IMR-90 (cell line): ENCODE measurements at regions not wholly inside any gene's neighbourhood (a gene's known extent, or its start where the extent isn't known, plus 50 kb on each side); places are given as distances from the start of the nearest gene placed in this dataset.

Experiments used
- ATAC-seq: fragments of 200-7000 bp; cut with Tn5 transposase; 2 replicates; pipeline ENCODE4 v1.9.1; 2020; ENCODE audit warnings: low read depth, mild to moderate bottlenecking, moderate library complexity
- BruUV-seq: library from RNA; stranded (reverse); fragments of 400-500 nt; replicated peaks from 2 replicates; lab custom pipeline; 2021; lab: Mats Ljungman, UMichigan
- CTCF ChIA-PET: fragments of 300-600 bp; formaldehyde crosslinking; extraction: SDS; loops from one replicate; lab custom pipeline; 2021; ENCODE audit warnings: antibody characterized with exemption; lab: Yijun Ruan, JAX
- POLR2A ChIA-PET: fragments of 300-600 bp; sonication (Branson Sonifier 250); formaldehyde crosslinking; loops from one replicate; lab custom pipeline; 2022; ENCODE audit warnings: antibody characterized with exemption; ENCODE audit not compliant: unreplicated experiment; lab: Charles Lee
- DNase-seq: peaks from one replicate; pipeline ENCODE4 v3.0.0; 2013
- H2AFZ ChIP-seq: replicated peaks from 2 replicates; pipeline ENCODE3; 2013; ENCODE audit warnings: low read length, mild to moderate bottlenecking; ENCODE audit not compliant: poor library complexity
- H2AK5ac ChIP-seq: 2 replicates; pipeline ENCODE4 v1.6.1; 2013; ENCODE audit warnings: low read depth, low read length, inconsistent platforms
- H2AK9ac ChIP-seq: replicated peaks from 2 replicates; pipeline ENCODE3; 2013; ENCODE audit warnings: mild to moderate bottlenecking, low read depth, low read length, moderate library complexity; ENCODE audit not compliant: poor library complexity
- H2BK120ac ChIP-seq: 2 replicates; pipeline ENCODE4 v1.6.1; 2013; ENCODE audit warnings: low read depth, low read length, inconsistent platforms
- H2BK15ac ChIP-seq: 3 replicates; pipeline ENCODE4 v1.6.1; 2013; ENCODE audit warnings: low read depth, low read length, inconsistent platforms
- H2BK20ac ChIP-seq: 2 replicates; pipeline ENCODE4 v1.6.1; 2013; ENCODE audit warnings: low read depth, mild to moderate bottlenecking, inconsistent platforms, low read length, moderate library complexity
- H2BK5ac ChIP-seq: 2 replicates; pipeline ENCODE4 v1.6.1; 2013; ENCODE audit warnings: mild to moderate bottlenecking, low read depth, low read length, inconsistent platforms; ENCODE audit not compliant: poor library complexity, severe bottlenecking
- H3K14ac ChIP-seq: replicated peaks from 2 replicates; pipeline ENCODE4 v1.6.1; 2013; ENCODE audit warnings: low read depth, low read length, inconsistent platforms
- H3K18ac ChIP-seq: 2 replicates; pipeline ENCODE4 v1.6.1; 2013; ENCODE audit warnings: low read depth, low read length, control low read depth
- H3K23ac ChIP-seq: 2 replicates; pipeline ENCODE4 v1.6.1; 2013; ENCODE audit warnings: low read depth, low read length, inconsistent platforms
- H3K27ac ChIP-seq: 2 replicates; pipeline ENCODE4 v1.5.1; 2013; ENCODE audit warnings: mild to moderate bottlenecking, control low read depth, low read length; ENCODE audit not compliant: insufficient read depth
- H3K27me3 ChIP-seq: 2 replicates; pipeline ENCODE4 v1.6.1; 2013; ENCODE audit warnings: low read length; ENCODE audit not compliant: control insufficient read depth, insufficient read depth
- H3K36me3 ChIP-seq: 2 replicates; pipeline ENCODE4 v1.6.1; 2013; ENCODE audit warnings: low read length, mixed read lengths; ENCODE audit not compliant: control insufficient read depth, insufficient read depth
- H3K4ac ChIP-seq: 2 replicates; pipeline ENCODE4 v1.6.1; 2013; ENCODE audit warnings: low read depth, low read length, inconsistent platforms
- H3K4me1 ChIP-seq: 2 replicates; pipeline ENCODE4 v1.6.1; 2013; ENCODE audit warnings: low read length, mixed read lengths; ENCODE audit not compliant: control insufficient read depth, insufficient read depth
- H3K4me2 ChIP-seq: 2 replicates; pipeline ENCODE4 v1.6.1; 2013; ENCODE audit warnings: low read depth, mild to moderate bottlenecking, control low read depth, low read length, moderate library complexity
- H3K4me3 ChIP-seq: 2 replicates; pipeline ENCODE4 v1.5.1; 2013; ENCODE audit warnings: low read depth, mild to moderate bottlenecking, control low read depth, low read length, moderate library complexity; ENCODE audit not compliant: insufficient read depth
- H3K56ac ChIP-seq: 2 replicates; pipeline ENCODE4 v1.6.1; 2013; ENCODE audit warnings: low read length, inconsistent platforms; ENCODE audit not compliant: insufficient read depth; ENCODE audit errors: extremely low read depth
- H3K79me1 ChIP-seq, 2 experiments: 2 replicates each; pipeline ENCODE4 v1.6.1; 2013; ENCODE audit warnings: low read length in 2 of 2, inconsistent platforms in 1 of 2, low read depth in 1 of 2
- H3K9ac ChIP-seq: 2 replicates; pipeline ENCODE4 v1.6.1; 2013; ENCODE audit warnings: low read depth, low read length, control low read depth
- H3K9me1 ChIP-seq: 2 replicates; pipeline ENCODE4 v1.6.1; 2013; ENCODE audit warnings: low read length, inconsistent platforms; ENCODE audit not compliant: insufficient read depth
- H3K9me3 ChIP-seq: 2 replicates; pipeline ENCODE4 v1.6.1; 2013; ENCODE audit warnings: low read length; ENCODE audit not compliant: control insufficient read depth, insufficient read depth
- H4K20me1 ChIP-seq: 2 replicates; pipeline ENCODE4 v1.6.1; 2013; ENCODE audit warnings: low read length, inconsistent platforms; ENCODE audit not compliant: insufficient read depth
- H4K5ac ChIP-seq: 2 replicates; pipeline ENCODE4 v1.6.1; 2013; ENCODE audit warnings: mild to moderate bottlenecking, low read depth, low read length, control low read depth
- H4K8ac ChIP-seq, 2 experiments: 2 replicates each; pipeline ENCODE4 v1.6.1; 2013; ENCODE audit warnings: low read depth in 2 of 2, low read length in 2 of 2, control low read depth in 1 of 2, inconsistent platforms in 1 of 2
- H4K91ac ChIP-seq: 2 replicates; pipeline ENCODE4 v1.6.1; 2013; ENCODE audit warnings: low read depth, low read length, inconsistent platforms; ENCODE audit not compliant: insufficient read depth
- CTCF ChIP-seq: conservative IDR thresholded peaks from 2 replicates; pipeline ENCODE4 v1.5.1; 2012; ENCODE audit warnings: mild to moderate bottlenecking, low read depth, low read length, improper control_type of control experiment
- MAFK ChIP-seq: IDR thresholded peaks from 2 replicates; pipeline ENCODE4 v1.6.1; 2012; ENCODE audit warnings: low read depth, low read length, improper control_type of control experiment
- dilution Hi-C: fragments of 300-500 bp; cut with HindIII; formaldehyde crosslinking; loops from one replicate; pipeline ENCODE4 v1.14.3; 2018; ENCODE audit warnings: low sequenced_read_pairs; ENCODE audit not compliant: unreplicated experiment
- in situ Hi-C: fragments of 300-500 bp; cut with MboI; formaldehyde crosslinking; loops from 3 replicates; pipeline ENCODE4 v1.14.3; 2019; ENCODE audit warnings: low sequenced_read_pairs, inconsistent platforms, mixed read lengths
- intact Hi-C: fragments of 100-400 bp; cut with micrococcal nuclease; formaldehyde crosslinking; loops from 2 replicates; pipeline ENCODE4 v1.10.0; 2022

GRCh38 chr4:71147261-71147660 lies 153.8 kb downstream of the DCK start:
- H3K23ac ChIP-seq = no peak overlapping the region
- no peak overlapping the region for H3K9ac ChIP-seq
- H4K5ac ChIP-seq = no peak overlapping the region
- H3K4ac ChIP-seq = no peak overlapping the region
- H2BK20ac ChIP-seq = no peak overlapping the region
- no peaks in the 10 kb centered on the region for H3K27me3 ChIP-seq
- no peak overlapping the region for H2AK5ac ChIP-seq
- ChIA-PET POLR2A (no interaction called here), CTCF (no interaction called here)
- no peaks in the 10 kb centered on the region for H3K9me3 ChIP-seq
- H3K18ac ChIP-seq = no peak overlapping the region
- H2BK5ac ChIP-seq = no peak overlapping the region
- no peaks in the 10 kb centered on the region for H3K79me1 ChIP-seq
- no peaks in the 10 kb centered on the region for H3K9me1 ChIP-seq
- in situ Hi-C loops (loop anchor here (25.0 kb wide), 1 partner anchor 565 kb away; no protein-coding TSS in a partner anchor), dilution Hi-C loops (no loop called here), intact Hi-C loops (no loop called here)
- no peak overlapping the region for H3K56ac ChIP-seq
- BruUV-seq = no TSS peak
- DNase-seq = peak; percentile 45
- H4K8ac ChIP-seq = no peak overlapping the region
- no peaks in the 10 kb centered on the region for H3K36me3 ChIP-seq
- TF ChIP-seq MAFK = no peak
- TF ChIP-seq CTCF = no peak
- H2AK9ac ChIP-seq = no peak overlapping the region
- H4K20me1 ChIP-seq = no peaks in the 10 kb centered on the region
- H3K27ac ChIP-seq = no peak overlapping the region
- no peak overlapping the region for H4K91ac ChIP-seq
- no peak overlapping the region for H2BK15ac ChIP-seq
- no peak for ATAC-seq
- no peak overlapping the region for H2BK120ac ChIP-seq
- no peak overlapping the region for H2AFZ ChIP-seq
- no peak overlapping the region for H3K4me3 ChIP-seq
- 0 out of 2 replicates have a peak overlapping the region, but pooled peaks have one; percentile 3 for H3K14ac ChIP-seq
- 0 out of 2 replicates have a peak, but pooled peaks cover 2% of the 10 kb centered on the region for H3K4me1 ChIP-seq
- H3K4me2 ChIP-seq = no peak overlapping the region
